ENCODE measurements at regions not wholly inside any gene's neighbourhood (a gene's known extent, or its start where the extent isn't known, plus 50 kb on each side); places are given as distances from the start of the nearest gene placed in this dataset.

GRCh38 chr5:73250645-73251044 is 77.7 kb downstream of the TMEM174 start:
- no peak for TF ChIP-seq POLR2A (IDR thresholded peaks at IDR 0.05)
- no peak for TF ChIP-seq CTCF (IDR thresholded peaks at IDR 0.05)
- 71 to 82% methylated on average over 2 of the region's 2 CpGs for WGBS, 2 donors
- H3K4me3 ChIP-seq (ENCODE audit: low read depth, poor library complexity, severe bottlenecking): no peak overlapping the region
- intact Hi-C loops (cut with DNase I; ENCODE audit: low total_unique reads): no loop called here
- DNase-seq (ENCODE audit: low spot score in 2 of 2): no peak

- H3K4me3 ChIP-seq (ENCODE audit: low read depth, poor library complexity, severe bottlenecking): no peak overlapping the region
- no peak for TF ChIP-seq POLR2A (IDR thresholded peaks at IDR 0.05)
- 85 to 86% methylated on average over 2 of the region's 2 CpGs for WGBS, 2 donors
- DNase-seq (ENCODE audit: low spot score in 2 of 2): no peak
- intact Hi-C loops (cut with DNase I; ENCODE audit: low total_unique reads): no loop called here
These were observed 69.7 kb downstream of the TMEM174 start for GRCh38 chr5:73242735-73243134.

GRCh38 chr5:73238873-73239272 is 65.9 kb downstream of the TMEM174 start:
- no peak for DNase-seq (ENCODE audit: low spot score in 2 of 2)
- 95 to 96% methylated on average over 2 of the region's 2 CpGs for WGBS, 2 donors
- no peak overlapping the region for H3K4me3 ChIP-seq (ENCODE audit: low read depth, poor library complexity, severe bottlenecking)
- no peak for TF ChIP-seq CTCF (IDR thresholded peaks at IDR 0.05)
- no peak for TF ChIP-seq POLR2A (IDR thresholded peaks at IDR 0.05)
- intact Hi-C loops (cut with DNase I; ENCODE audit: low total_unique reads): no loop called here

- TF ChIP-seq CTCF (IDR thresholded peaks at IDR 0.05) (no peak), POLR2A (IDR thresholded peaks at IDR 0.05) (no peak)
- intact Hi-C loops (cut with DNase I; ENCODE audit: low total_unique reads): no loop called here
- no peak overlapping the region for H3K4me3 ChIP-seq (ENCODE audit: low read depth, poor library complexity, severe bottlenecking)
- DNase-seq (ENCODE audit: low spot score in 2 of 2): no peak
- WGBS, 2 donors: 90% methylated on average over 5 of the region's 5 CpGs
These were observed 63.6 kb downstream of the TMEM174 start for GRCh38 chr5:73236541-73237128.

- intact Hi-C loops (cut with DNase I; ENCODE audit: low total_unique reads): no loop called here
- no peak overlapping the region for H3K4me3 ChIP-seq (ENCODE audit: low read depth, poor library complexity, severe bottlenecking)
- 22% methylated on average over 15 of the region's 15 CpGs for WGBS, 2 donors
- no peak for DNase-seq (ENCODE audit: low spot score in 2 of 2)
- no peak for TF ChIP-seq POLR2A (IDR thresholded peaks at IDR 0.05)
- TF ChIP-seq CTCF (IDR thresholded peaks at IDR 0.05): no peak
These were observed 61.2 kb downstream of the TMEM174 start for GRCh38 chr5:73234204-73234555.

- WGBS, 2 donors: 16 to 38% methylated on average over 29 to 33 of the region's 64 CpGs
- intact Hi-C loops (cut with DNase I; ENCODE audit: low total_unique reads): no loop called here
- no peak for DNase-seq (ENCODE audit: low spot score in 2 of 2)
These were observed 60.6 kb downstream of the TMEM174 start for GRCh38 chr5:73233461-73234203.

More at GRCh38 chr5:73233461-73234203, 60.6 kb downstream of the TMEM174 start:
- H3K4me3 ChIP-seq (ENCODE audit: low read depth, poor library complexity, severe bottlenecking): no peak overlapping the region
- no peak for TF ChIP-seq POLR2A (IDR thresholded peaks at IDR 0.05)
- no peak for TF ChIP-seq CTCF (IDR thresholded peaks at IDR 0.05)
